SK-N-SH (cell line): ENCODE measurements at regions not wholly inside any gene's neighbourhood (a gene's known extent, or its start where the extent isn't known, plus 50 kb on each side); places are given as distances from the start of the nearest gene placed in this dataset.

Experiments used
- CTCF ChIA-PET: fragments of 300-600, 350-600 bp; formaldehyde crosslinking; extraction: SDS; loops from one replicate; lab custom pipeline; 2021; lab: Yijun Ruan, JAX
- POLR2A ChIA-PET: fragments of 350-600 bp; sonication (Branson Sonifier 250); formaldehyde crosslinking; extraction: SDS; loops from one replicate; lab custom pipeline; 2020; ENCODE audit warnings: antibody characterized with exemption, inconsistent platforms; lab: Yijun Ruan, JAX
- DNase-seq: peaks from one replicate; pipeline ENCODE4 v3.0.0; 2012
- H2AFZ ChIP-seq: fragments of 200-600 bp; sonication (generic); 2 replicates; pipeline ENCODE4 v1.8.1; 2016; ENCODE audit warnings: antibody characterized with exemption, mild to moderate bottlenecking, low read depth
- H3F3A ChIP-seq: fragments of 200-600 bp; sonication (generic); replicated peaks from 2 replicates; pipeline ENCODE3; 2016; ENCODE audit warnings: antibody characterized with exemption, mild to moderate bottlenecking; ENCODE audit not compliant: insufficient read depth
- H3K27ac ChIP-seq, 2 experiments: fragments of 200-500 bp in 1 of 2; fragments of 200-600 bp in 1 of 2; sonication (Bioruptor generic) in 1 of 2; sonication (generic), shearing (Covaris generic) in 1 of 2; 2 replicates each; pipeline versions ENCODE4 v1.5.1 to v1.6.1; 2014 to 2016; ENCODE audit warnings: low read depth in 2 of 2, inconsistent platforms in 1 of 2, low read length in 1 of 2, mild to moderate bottlenecking in 1 of 2, mixed read lengths in 1 of 2
- H3K27me3 ChIP-seq: fragments of 200-600 bp; sonication (generic), shearing (Covaris generic); 2 replicates; pipeline ENCODE4 v1.6.1; 2016; ENCODE audit warnings: mixed run types; ENCODE audit not compliant: insufficient read depth
- H3K36me3 ChIP-seq, 2 experiments: fragments of 200-500 bp in 1 of 2; fragments of 200-600 bp in 1 of 2; sonication (Bioruptor generic) in 1 of 2; sonication (generic) in 1 of 2; replicated peaks in 1 of 2; 2 replicates each; pipeline versions ENCODE3 to v1.5.1; 2014 to 2016; ENCODE audit warnings: low read length in 1 of 2, mild to moderate bottlenecking in 1 of 2; ENCODE audit not compliant: insufficient read depth in 2 of 2, control insufficient read depth in 1 of 2
- H3K4me1 ChIP-seq, 2 experiments: fragments of 200-500 bp in 1 of 2; fragments of 200-600 bp in 1 of 2; sonication (Bioruptor generic) in 1 of 2; sonication (generic), shearing (Covaris generic) in 1 of 2; 2 replicates each; pipeline versions ENCODE4 v1.5.1 to v1.6.1; 2014 to 2016; ENCODE audit warnings: low read depth in 1 of 2, low read length in 1 of 2, mixed run types in 1 of 2; ENCODE audit not compliant: insufficient read depth in 2 of 2, control insufficient read depth in 1 of 2
- H3K4me2 ChIP-seq: fragments of 200-600 bp; sonication (generic), shearing (Covaris generic); 2 replicates; pipeline ENCODE4 v1.6.1; 2017; ENCODE audit warnings: mixed run types
- H3K4me3 ChIP-seq, 2 experiments: fragments of 200-500 bp in 1 of 2; fragments of 200-600 bp in 1 of 2; sonication (Bioruptor generic) in 1 of 2; sonication (generic), shearing (Covaris generic) in 1 of 2; 2 replicates each; pipeline versions ENCODE4 v1.5.1 to v1.8.1; 2014 to 2016; ENCODE audit warnings: low read depth in 2 of 2, inconsistent platforms in 1 of 2, low read length in 1 of 2, mild to moderate bottlenecking in 1 of 2, mixed read lengths in 1 of 2, moderate library complexity in 1 of 2
- H3K79me2 ChIP-seq: fragments of 200-600 bp; sonication (generic); 2 replicates; pipeline ENCODE4 v1.8.1; 2017; ENCODE audit warnings: mild to moderate bottlenecking; ENCODE audit not compliant: insufficient read depth
- H3K9ac ChIP-seq: fragments of 200-600 bp; sonication (generic); 2 replicates; pipeline ENCODE4 v1.6.1; 2017; ENCODE audit warnings: mixed run types
- H3K9me2 ChIP-seq: fragments of 200-600 bp; sonication (generic); 2 replicates; pipeline ENCODE4 v1.6.1; 2017; ENCODE audit warnings: mixed run types
- H3K9me3 ChIP-seq: fragments of 200-600 bp; sonication (generic); 2 replicates; pipeline ENCODE4 v1.6.1; 2017; ENCODE audit warnings: mixed run types, mild to moderate bottlenecking, moderate library complexity
- H4K20me1 ChIP-seq: fragments of 200-600 bp; sonication (generic); 2 replicates; pipeline ENCODE4 v1.6.1; 2017; ENCODE audit warnings: mild to moderate bottlenecking, mixed run types; ENCODE audit not compliant: insufficient read depth
- GABPA ChIP-seq: IDR thresholded peaks from 2 replicates; pipeline ENCODE4 v1.4.0; 2012; ENCODE audit warnings: low read depth, mild to moderate bottlenecking
- MXI1 ChIP-seq: IDR thresholded peaks from 2 replicates; pipeline ENCODE4 v1.6.1; 2012; ENCODE audit warnings: mild to moderate bottlenecking, low read depth, low read length, improper control_type of control experiment
- RAD21 ChIP-seq: IDR thresholded peaks from 2 replicates; pipeline ENCODE4 v1.6.1; 2012; ENCODE audit warnings: mild to moderate bottlenecking, low read length
- RXRA ChIP-seq: IDR thresholded peaks from 2 replicates; pipeline ENCODE4 v1.4.0; 2012; ENCODE audit warnings: low read depth, mild to moderate bottlenecking, borderline replicate concordance
- TEAD4 ChIP-seq: IDR thresholded peaks from 2 replicates; pipeline ENCODE4 v1.4.0; 2012; ENCODE audit warnings: mild to moderate bottlenecking, borderline replicate concordance; ENCODE audit not compliant: insufficient read depth
- YY1 ChIP-seq: IDR thresholded peaks from 2 replicates; pipeline ENCODE4 v1.4.0; 2012; ENCODE audit warnings: low read depth, mild to moderate bottlenecking
- WGBS: methylation state at CpG from one replicate; pipeline ENCODE4 v1.1.6; 2017; ENCODE audit warnings: low lambda C conversion rate; 5-methylcytosine and 5-hydroxymethylcytosine counted together
- TF ChIP-seq, protein P1 (sequence below): IDR thresholded peaks from 2 replicates; pipeline ENCODE4; 2012

DNA sequence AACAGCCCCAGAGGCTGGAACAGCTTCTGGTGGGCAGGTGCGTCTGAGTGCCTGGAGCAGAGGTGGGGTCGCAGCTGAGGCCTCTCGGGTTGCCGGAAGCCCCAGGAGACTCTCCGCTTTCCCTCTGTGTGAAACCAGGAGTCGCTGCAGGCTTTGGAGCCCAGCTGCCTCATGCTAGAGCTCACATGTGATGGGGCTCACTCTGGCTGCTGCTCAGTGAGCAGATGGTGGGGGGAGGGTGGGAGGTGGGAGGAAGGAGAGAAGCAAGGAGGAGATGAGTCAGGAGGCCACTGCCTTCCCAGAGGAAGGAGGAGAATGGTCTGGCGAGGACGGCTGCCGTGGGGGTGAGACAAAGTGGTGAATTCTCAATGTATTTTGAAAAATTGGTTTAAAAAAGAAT is 290.1 kb upstream of the CHRNA7 start (continued):
- no peak for TF ChIP-seq GABPA
- TF ChIP-seq RAD21, result no peak
- no peak for TF ChIP-seq TEAD4

DNA sequence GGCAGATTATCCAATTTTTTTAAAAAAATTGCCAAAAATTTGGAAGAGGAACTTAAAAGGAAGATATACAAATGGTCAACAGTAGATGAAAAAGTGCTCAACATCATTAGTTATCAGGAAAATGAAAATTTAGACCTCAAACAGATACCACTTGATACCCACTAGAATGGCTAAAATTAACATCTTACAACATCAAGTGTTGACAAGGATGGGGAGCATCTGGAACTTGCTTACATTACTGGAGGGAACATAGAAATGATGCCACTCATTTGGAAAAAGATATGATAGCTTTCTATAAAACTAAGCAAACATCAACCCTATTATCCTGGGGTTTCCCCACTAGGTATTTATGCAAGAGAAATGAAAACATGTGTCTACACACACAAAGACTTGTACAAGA is 284.5 kb upstream of the CHRNA7 start:
- H2AFZ ChIP-seq, result no peak overlapping the region
- H3K36me3 ChIP-seq, result no peaks in the 10 kb centered on the region
- no peak overlapping the region for H3K4me2 ChIP-seq
- no peaks in the 10 kb centered on the region for H3K27me3 ChIP-seq
- no peak for DNase-seq
- no peaks in the 10 kb centered on the region for H3K4me1 ChIP-seq
- CTCF ChIA-PET, result no interaction called here
- POLR2A ChIA-PET, result no interaction called here
- no peaks in the 10 kb centered on the region for H3F3A ChIP-seq
- H3K9me2 ChIP-seq, result 0 out of 2 replicates have a peak, but pooled peaks cover 3% of the 10 kb centered on the region
- H4K20me1 ChIP-seq, result no peaks in the 10 kb centered on the region
- no peak overlapping the region for H3K27ac ChIP-seq
- H3K9ac ChIP-seq, result no peak overlapping the region
- no peaks in the 10 kb centered on the region for H3K79me2 ChIP-seq
- peaks cover 16% of the 10 kb centered on the region; the same call in 1 of the 2 replicates for H3K9me3 ChIP-seq
- no peak overlapping the region for H3K4me3 ChIP-seq
- TF ChIP-seq RXRA (no peak), MXI1 (no peak)

DNA sequence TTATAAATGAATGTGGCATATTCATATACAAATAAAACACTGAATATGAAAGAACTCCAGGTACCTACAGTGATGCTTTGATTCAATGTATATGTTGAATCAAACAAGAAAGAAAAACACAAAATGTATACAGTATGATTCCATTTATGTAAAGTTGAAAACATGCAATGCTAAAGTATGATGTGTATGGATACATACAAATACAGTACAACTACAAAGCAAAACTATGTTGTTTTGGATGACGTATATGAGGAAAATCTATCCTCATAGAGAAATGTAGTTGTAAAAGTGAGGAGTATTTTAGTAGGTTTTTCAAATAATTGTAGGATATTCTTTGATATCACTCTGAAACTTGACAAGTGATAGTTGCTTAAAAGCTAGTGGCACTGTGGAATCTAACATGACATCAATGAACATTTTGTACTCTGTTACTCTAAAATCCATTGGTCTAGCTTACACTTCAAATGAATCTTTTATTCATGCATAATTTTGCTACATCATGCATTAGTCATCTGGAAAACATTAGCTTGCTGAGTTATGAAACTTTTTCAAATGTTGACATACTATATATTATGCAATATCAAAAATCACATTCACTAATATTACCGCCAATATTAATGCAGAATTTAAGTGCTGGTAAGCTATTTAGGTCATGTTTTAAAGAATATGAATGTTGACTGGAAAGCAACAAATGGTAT is 278.1 kb upstream of the CHRNA7 start:
- Histone ChIP-seq H3K9me2 (no peaks in the 10 kb centered on the region), H4K20me1 (no peaks in the 10 kb centered on the region), H3K9ac (no peak overlapping the region), H3K36me3 (no peaks in the 10 kb centered on the region), H3K4me1 (no peaks in the 10 kb centered on the region), H3K9me3 (no peaks in the 10 kb centered on the region; the same call in 1 of the 2 replicates), H3K27ac (no peak overlapping the region), H3K79me2 (no peaks in the 10 kb centered on the region), H2AFZ (no peak overlapping the region), H3K27me3 (no peaks in the 10 kb centered on the region), H3K4me2 (no peak overlapping the region), H3K4me3 (no peak overlapping the region), H3F3A (no peaks in the 10 kb centered on the region)
- DNase-seq, result no peak
- ChIA-PET CTCF (interaction anchor here (0.7 to 1.5 kb wide), 3 partner anchors 9 to 116 kb away, joined by 3 to 7 read pairs (median 4); no protein-coding TSS in a partner anchor), POLR2A (no interaction called here)
- no peak for TF ChIP-seq RAD21
- 45% methylated on average over 2 of the region's 2 CpGs for WGBS

DNA sequence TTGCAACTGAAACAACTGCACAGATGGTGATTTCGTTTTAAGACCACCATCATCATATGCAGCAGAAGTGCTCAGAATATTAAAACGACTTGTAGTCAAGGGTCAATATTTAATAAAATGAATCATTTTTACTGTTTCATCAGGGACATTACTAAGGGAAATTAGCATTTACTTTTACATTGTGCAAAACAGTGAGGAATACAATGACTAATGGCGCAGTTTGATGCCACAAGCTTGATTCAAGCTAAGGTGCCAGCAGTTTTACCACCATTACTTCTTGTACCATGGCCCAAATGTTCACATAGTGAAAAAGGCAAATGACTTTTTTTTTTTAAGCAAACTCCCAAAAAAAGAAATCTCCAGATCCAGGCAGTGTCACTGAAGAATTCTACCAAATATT is 277.4 kb upstream of the CHRNA7 start:
- CTCF ChIA-PET, result interaction anchor here (0.7 to 1.5 kb wide), 2 partner anchors 9 to 115 kb away, joined by 3 to 7 read pairs; no protein-coding TSS in a partner anchor
- no peaks in the 10 kb centered on the region for H3F3A ChIP-seq
- 23% methylated on average over 3 of the region's 3 CpGs for WGBS
- no peaks in the 10 kb centered on the region for H3K79me2 ChIP-seq
- no peaks in the 10 kb centered on the region for H3K9me2 ChIP-seq
- no peaks in the 10 kb centered on the region for H3K4me1 ChIP-seq
- no peak overlapping the region for H3K9ac ChIP-seq
- POLR2A ChIA-PET, result no interaction called here
- TF ChIP-seq, protein P1, sequence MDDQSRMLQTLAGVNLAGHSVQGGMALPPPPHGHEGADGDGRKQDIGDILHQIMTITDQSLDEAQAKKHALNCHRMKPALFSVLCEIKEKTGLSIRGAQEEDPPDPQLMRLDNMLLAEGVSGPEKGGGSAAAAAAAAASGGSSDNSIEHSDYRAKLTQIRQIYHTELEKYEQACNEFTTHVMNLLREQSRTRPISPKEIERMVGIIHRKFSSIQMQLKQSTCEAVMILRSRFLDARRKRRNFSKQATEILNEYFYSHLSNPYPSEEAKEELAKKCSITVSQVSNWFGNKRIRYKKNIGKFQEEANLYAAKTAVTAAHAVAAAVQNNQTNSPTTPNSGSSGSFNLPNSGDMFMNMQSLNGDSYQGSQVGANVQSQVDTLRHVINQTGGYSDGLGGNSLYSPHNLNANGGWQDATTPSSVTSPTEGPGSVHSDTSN, result no peak
- no peak for TF ChIP-seq YY1
- H3K4me3 ChIP-seq, result no peak overlapping the region
- no peaks in the 10 kb centered on the region for H3K27me3 ChIP-seq
- no peaks in the 10 kb centered on the region for H3K36me3 ChIP-seq
- no peak overlapping the region for H3K4me2 ChIP-seq
- no peak for DNase-seq
- no peaks in the 10 kb centered on the region for H4K20me1 ChIP-seq
- H3K9me3 ChIP-seq, result no peaks in the 10 kb centered on the region; the same call in 1 of the 2 replicates
- no peak overlapping the region for H3K27ac ChIP-seq
- no peak overlapping the region for H2AFZ ChIP-seq
